22Rv1 (cell line): ENCODE measurements at regions not wholly inside any gene's neighbourhood (a gene's known extent, or its start where the extent isn't known, plus 50 kb on each side); places are given as distances from the start of the nearest gene placed in this dataset.

Source experiments
- CTCF ChIP-seq: fragments of 450-650 bp; IDR thresholded peaks from 2 replicates; pipeline ENCODE4 v1.5.1; 2017; ENCODE audit warnings: mild to moderate bottlenecking
- ZFX ChIP-seq: fragments of 450-650 bp; IDR thresholded peaks from 2 replicates; pipeline ENCODE4 v1.6.1; 2017; ENCODE audit warnings: antibody characterized with exemption, borderline replicate concordance

GRCh38 chr15:31470756-31471155 is 144.1 kb downstream of the KLF13 start:
- TF ChIP-seq CTCF, result no peak
- TF ChIP-seq ZFX, result no peak
